ENCODE measurements at regions not wholly inside any gene's neighbourhood (a gene's known extent, or its start where the extent isn't known, plus 50 kb on each side); places are given as distances from the start of the nearest gene placed in this dataset.

- TF ChIP-seq POLR2A (IDR thresholded peaks at IDR 0.05) (no peak), CTCF (IDR thresholded peaks at IDR 0.05 in 8 of 11, conservative IDR thresholded peaks at IDR 0.05 in 3 of 11) (no peak), POLR2AphosphoS5 (IDR thresholded peaks at IDR 0.05) (no peak)
Observed at GRCh38 chr4:14289708-14290107, 662.2 kb upstream of the BOD1L1 start.

All from spleen (tissue), 7 donors.